PC-9 (cell line): ENCODE measurements at regions not wholly inside any gene's neighbourhood (a gene's known extent, or its start where the extent isn't known, plus 50 kb on each side); places are given as distances from the start of the nearest gene placed in this dataset.

Experiments
- EZH2 ChIP-seq: fragments of 200-600 bp; sonication (generic); IDR thresholded peaks from 2 replicates; pipeline ENCODE4 v1.8.0; 2017; ENCODE audit warnings: antibody characterized with exemption, low read depth
- TF ChIP-seq, protein P1 (sequence below): fragments of 200-600 bp; sonication (generic); conservative IDR thresholded peaks from 2 replicates; pipeline ENCODE4 v1.6.1; 2017; ENCODE audit warnings: mixed run types, antibody characterized with exemption, mild to moderate bottlenecking, moderate library complexity

DNA sequence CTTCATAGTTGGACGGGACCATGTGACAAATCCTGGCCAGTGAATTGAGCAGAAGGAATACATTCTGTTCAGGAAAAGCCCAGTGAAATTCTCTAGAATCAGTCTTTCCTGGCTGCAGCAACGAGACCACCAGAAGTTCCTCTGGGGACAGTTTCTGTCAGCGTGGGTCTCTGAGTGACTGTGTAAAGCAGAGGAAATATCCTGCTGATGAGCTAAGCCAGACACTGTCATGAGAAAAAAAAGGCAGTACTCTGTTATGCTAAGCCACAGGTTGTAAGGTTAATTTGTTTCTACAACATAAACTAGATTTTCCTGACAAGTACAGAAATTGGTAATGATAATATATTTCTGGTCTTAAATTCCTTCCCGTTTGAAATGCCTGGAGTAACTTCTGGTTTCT is 664.4 kb downstream of the LMO4 start:
- TF ChIP-seq, protein P1, sequence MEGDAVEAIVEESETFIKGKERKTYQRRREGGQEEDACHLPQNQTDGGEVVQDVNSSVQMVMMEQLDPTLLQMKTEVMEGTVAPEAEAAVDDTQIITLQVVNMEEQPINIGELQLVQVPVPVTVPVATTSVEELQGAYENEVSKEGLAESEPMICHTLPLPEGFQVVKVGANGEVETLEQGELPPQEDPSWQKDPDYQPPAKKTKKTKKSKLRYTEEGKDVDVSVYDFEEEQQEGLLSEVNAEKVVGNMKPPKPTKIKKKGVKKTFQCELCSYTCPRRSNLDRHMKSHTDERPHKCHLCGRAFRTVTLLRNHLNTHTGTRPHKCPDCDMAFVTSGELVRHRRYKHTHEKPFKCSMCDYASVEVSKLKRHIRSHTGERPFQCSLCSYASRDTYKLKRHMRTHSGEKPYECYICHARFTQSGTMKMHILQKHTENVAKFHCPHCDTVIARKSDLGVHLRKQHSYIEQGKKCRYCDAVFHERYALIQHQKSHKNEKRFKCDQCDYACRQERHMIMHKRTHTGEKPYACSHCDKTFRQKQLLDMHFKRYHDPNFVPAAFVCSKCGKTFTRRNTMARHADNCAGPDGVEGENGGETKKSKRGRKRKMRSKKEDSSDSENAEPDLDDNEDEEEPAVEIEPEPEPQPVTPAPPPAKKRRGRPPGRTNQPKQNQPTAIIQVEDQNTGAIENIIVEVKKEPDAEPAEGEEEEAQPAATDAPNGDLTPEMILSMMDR: no peak
- TF ChIP-seq EZH2: no peak
